Activated CD4-positive, CD25-positive, alpha-beta regulatory T cell treated with anti-CD3 and anti-CD28 coated beads, Interleukin-2, amount 50 U/mL, for 16 hours (primary cell): ENCODE measurements at regions not wholly inside any gene's neighbourhood (a gene's known extent, or its start where the extent isn't known, plus 50 kb on each side); places are given as distances from the start of the nearest gene placed in this dataset.
"Not testable (repeated sequence)": the region's sequence is repeated elsewhere in the genome, so short reads cannot be mapped to it uniquely, and the experiment has no call there.

Experiments used
- DNase-seq: peaks from one replicate; pipeline ENCODE4 v3.0.0-alpha.2; 2020; ENCODE audit warnings: low read depth, low spot score

- DNase-seq: no peak
Observed at GRCh38 chr15:62853114-62853840, 189.3 kb upstream of the TPM1 start.

- no peak for DNase-seq
Observed at GRCh38 chr15:62853841-62854225, 188.7 kb upstream of the TPM1 start.

GRCh38 chr15:62854420-62855084 lies 188.0 kb upstream of the TPM1 start:
- no peak for DNase-seq

DNA sequence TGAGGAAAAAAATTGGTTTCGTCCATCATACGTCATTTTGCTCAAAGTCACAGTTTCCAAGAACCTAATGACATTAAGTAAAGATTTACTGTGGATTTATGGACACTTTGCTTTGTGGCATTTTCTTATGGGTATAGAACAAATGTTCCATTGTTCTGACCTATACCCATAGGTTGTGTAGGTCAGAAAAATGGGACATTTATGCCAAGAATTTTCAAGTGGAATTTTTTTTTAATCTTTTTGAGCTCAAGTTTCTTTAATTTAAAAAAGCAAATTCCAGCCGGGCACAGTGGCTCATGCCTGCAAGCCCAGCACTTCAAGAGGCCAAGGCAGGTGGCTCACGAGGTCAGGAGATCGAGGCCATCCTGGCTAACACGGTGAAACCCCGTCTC lies 187.5 kb upstream of the TPM1 start:
- no peak for DNase-seq

GRCh38 chr15:62856466-62857246 lies 185.9 kb upstream of the TPM1 start:
- no peak for DNase-seq

DNA sequence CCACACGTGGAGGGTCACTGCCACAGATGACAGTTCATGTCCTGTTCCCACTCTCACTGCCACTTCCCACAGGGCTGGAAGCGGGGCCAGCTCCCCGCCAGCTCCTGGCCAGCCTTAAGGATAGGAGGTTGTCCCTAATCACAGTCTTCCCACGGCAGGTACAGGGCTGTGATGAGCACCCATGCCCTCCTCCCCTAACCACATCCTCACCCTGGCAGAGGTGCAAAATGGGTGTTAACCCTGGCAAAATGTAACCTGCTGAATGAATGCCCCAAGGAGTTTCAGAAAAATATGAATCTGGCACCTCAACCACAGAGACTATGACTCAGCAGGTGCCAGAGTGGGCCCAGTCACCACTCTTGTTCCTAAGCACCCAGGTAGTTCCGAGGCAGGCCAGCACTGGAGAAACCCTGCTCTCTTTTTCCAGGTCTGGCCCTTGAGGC lies 185.1 kb upstream of the TPM1 start:
- no peak for DNase-seq

GRCh38 chr15:62858343-62858742 lies 184.2 kb upstream of the TPM1 start:
- DNase-seq: no peak

DNA sequence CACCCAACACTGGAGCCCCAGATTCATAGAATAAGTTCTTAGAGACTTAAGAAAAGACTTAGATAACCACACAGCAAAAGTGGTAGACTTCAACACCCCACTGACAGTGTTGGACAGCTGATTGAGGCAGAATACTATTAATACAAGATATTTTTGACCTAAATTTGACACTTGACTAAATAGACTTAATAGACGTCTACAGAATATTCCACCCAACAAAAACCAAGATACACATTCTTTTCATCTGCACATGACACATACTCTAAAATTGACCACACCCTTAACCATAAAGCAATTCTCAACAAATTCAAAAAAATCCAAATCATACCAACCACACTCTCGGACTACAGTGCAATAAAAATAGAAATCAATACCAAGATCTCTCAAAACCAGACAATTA lies 179.8 kb upstream of the TPM1 start:
- DNase-seq: no peak

DNA sequence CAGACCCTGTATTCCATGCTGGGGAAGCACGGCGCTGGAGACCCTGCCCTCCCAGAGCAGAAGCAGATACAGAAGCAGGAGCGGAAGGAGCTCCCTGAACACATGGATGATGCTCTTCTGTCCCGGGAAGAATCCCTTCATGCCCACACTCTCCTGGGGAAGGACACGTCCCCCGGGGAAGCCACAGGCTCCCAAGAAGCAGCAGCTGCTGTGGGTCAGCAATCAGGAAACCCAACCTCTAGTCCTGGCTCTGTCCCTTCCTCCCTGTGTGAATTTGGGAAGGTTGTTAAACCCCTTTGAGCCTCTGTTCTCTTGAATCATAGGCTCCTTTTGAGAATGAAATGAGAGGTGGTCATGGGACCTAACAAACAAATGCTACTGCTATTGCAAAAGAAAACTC lies 176.2 kb upstream of the TPM1 start:
- DNase-seq: no peak

GRCh38 chr15:62867844-62868243 lies 174.7 kb upstream of the TPM1 start:
- DNase-seq: no peak

- no peak for DNase-seq
Observed at GRCh38 chr15:62868507-62868906, 174.0 kb upstream of the TPM1 start.

- no peak for DNase-seq
Observed at GRCh38 chr15:62869116-62869515, 173.4 kb upstream of the TPM1 start.

GRCh38 chr15:62870216-62870615 lies 172.3 kb upstream of the TPM1 start:
- DNase-seq: no peak

GRCh38 chr15:62870701-62871100 lies 171.8 kb upstream of the TPM1 start:
- DNase-seq: not testable (repeated sequence)

DNA sequence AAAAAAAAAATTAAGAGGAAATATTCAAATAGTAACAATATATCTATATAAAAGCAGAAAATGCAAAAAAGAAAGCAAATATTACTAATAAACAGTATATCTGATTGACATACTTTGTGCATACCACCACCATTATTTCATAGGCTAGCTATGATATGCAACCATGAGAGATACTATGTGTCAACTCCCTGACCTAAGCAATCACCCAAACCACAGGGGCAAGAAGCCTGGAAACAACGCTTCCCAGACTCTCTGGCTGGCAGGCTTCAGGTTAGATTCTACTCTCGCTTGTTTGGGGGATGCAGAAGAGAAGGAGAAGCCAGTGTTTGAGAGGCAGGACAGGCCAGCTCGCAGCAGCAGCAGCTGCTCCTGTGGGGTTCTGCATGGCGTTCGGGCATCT lies 169.3 kb upstream of the TPM1 start:
- DNase-seq: no peak

DNA sequence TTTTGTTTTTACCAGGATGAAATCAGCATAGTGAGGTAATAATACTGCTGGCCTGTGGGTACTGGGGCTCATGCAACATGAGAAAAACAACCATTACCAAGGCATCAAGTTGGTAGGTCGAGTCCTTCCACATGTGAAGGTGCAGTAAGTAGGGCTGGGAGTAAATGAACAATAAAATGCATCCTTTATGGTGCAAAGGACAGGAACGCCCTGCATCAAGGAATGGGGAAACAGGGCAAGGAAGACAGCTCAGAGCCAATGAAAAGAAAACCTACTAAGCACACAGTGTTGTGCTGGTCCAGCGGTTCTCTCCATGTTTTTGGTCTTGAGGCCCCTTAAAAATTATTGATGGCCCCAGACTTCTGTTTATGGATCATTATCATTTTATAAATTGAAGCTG lies 168.5 kb upstream of the TPM1 start:
- DNase-seq: no peak

- no peak for DNase-seq
Observed at GRCh38 chr15:62874959-62875625, 167.5 kb upstream of the TPM1 start.

DNA sequence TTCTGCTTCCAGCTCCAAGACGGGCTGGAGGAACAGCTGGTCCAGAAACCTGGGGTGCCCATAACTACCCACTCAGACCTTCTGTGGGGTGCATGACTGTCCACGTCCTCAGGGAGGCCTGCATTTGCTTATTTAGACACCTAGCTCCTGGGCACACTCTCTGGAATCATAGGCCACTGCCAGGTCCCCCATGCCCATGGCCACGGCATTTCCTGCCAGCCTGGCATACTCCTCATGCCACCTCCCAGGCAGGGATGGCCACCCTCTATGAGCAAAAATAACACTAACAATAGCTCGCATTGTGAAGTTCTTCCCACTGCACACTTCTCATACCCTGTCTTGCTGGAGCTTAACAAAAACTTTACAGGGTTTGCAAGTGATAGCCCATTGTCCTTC lies 166.9 kb upstream of the TPM1 start:
- no peak for DNase-seq

DNA sequence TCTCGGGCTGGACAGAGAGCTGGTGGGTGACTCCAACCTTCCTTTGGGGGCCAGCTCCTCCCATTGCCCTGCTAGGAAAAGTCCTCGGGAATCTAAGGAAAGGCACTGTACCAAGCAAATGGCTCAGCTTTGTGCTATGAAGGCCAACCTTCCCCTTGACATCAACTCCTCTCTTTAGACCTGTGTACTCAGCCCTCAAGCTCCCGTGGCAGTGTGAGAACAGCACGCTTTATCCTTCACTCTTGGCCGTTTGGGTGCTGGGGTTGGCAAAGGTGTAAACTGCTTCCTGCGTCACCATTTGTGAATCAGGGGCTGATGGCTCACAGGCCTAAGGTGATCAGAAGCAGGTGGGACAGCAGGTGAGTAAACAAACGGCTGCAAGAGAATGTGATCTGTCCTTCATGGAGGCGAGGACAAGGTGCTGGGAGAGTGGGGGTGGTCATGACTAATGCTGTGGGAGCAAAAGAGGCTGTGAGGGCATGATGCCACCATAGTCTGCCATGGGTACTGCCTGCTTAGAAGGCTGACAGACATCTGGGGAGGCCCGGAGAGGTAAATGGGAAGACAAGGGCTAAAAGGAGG lies 165.2 kb upstream of the TPM1 start:
- no peak for DNase-seq

GRCh38 chr15:62878070-62878469 lies 164.5 kb upstream of the TPM1 start:
- DNase-seq: no peak

GRCh38 chr15:62879770-62880169 lies 162.8 kb upstream of the TPM1 start:
- no peak for DNase-seq

DNA sequence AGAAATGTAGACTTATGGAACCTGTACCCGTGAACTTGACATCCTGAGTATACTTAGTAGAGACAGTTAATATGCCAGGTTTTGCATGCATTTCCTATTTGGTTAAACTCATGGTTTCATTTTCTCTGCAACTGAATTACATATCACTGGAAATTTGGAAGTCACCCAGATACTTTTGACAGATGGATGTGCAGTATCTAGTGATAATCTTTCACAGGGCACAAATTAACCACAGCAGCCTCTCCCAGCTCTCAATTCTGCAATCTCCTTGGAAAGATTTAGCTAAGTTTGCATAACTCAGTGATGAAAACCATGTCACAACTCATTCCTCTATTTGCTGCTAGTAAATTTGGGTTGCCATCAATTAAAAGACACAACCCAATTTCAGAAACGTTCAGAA lies 162.3 kb upstream of the TPM1 start:
- DNase-seq: no peak
